HL-60 (cell line): ENCODE measurements at regions not wholly inside any gene's neighbourhood (a gene's known extent, or its start where the extent isn't known, plus 50 kb on each side); places are given as distances from the start of the nearest gene placed in this dataset.

ENCODE experiments used
- POLR2AphosphoS5 ChIP-seq: IDR thresholded peaks from 2 replicates; pipeline ENCODE4 v1.6.1; 2012; ENCODE audit warnings: low read depth
- TF ChIP-seq, protein P1 (sequence below): IDR thresholded peaks from one replicate; pipeline ENCODE4 v1.5.1; 2011; ENCODE audit warnings: low read length, control low read depth, inconsistent platforms; ENCODE audit not compliant: insufficient read depth
- TF ChIP-seq, protein P2 (sequence below): IDR thresholded peaks from 2 replicates; pipeline ENCODE4 v1.6.1; 2012; ENCODE audit warnings: low read depth; ENCODE audit not compliant: insufficient replicate concordance

DNA sequence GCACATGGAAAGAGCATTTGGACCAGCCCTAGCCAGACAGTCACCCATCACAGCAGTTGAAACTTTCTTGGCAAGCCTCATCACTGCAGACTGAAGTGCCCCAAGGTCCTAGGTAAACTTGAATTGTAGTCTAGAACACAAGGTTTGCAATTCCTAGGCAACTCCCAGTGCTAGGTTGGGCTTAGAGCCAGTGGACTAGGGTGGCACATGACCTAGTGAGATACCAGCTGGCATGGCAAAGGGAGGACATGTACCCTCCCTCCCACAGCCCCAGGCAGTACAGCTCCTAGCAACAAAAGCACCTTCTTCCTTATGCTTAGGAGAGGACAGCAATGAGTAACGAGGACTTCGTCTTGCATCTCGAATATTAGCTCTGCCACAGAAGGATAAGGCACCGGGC is 889.5 kb downstream of the JRKL start:
- TF ChIP-seq, protein P1, sequence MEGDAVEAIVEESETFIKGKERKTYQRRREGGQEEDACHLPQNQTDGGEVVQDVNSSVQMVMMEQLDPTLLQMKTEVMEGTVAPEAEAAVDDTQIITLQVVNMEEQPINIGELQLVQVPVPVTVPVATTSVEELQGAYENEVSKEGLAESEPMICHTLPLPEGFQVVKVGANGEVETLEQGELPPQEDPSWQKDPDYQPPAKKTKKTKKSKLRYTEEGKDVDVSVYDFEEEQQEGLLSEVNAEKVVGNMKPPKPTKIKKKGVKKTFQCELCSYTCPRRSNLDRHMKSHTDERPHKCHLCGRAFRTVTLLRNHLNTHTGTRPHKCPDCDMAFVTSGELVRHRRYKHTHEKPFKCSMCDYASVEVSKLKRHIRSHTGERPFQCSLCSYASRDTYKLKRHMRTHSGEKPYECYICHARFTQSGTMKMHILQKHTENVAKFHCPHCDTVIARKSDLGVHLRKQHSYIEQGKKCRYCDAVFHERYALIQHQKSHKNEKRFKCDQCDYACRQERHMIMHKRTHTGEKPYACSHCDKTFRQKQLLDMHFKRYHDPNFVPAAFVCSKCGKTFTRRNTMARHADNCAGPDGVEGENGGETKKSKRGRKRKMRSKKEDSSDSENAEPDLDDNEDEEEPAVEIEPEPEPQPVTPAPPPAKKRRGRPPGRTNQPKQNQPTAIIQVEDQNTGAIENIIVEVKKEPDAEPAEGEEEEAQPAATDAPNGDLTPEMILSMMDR, result no peak
- TF ChIP-seq, protein P2, sequence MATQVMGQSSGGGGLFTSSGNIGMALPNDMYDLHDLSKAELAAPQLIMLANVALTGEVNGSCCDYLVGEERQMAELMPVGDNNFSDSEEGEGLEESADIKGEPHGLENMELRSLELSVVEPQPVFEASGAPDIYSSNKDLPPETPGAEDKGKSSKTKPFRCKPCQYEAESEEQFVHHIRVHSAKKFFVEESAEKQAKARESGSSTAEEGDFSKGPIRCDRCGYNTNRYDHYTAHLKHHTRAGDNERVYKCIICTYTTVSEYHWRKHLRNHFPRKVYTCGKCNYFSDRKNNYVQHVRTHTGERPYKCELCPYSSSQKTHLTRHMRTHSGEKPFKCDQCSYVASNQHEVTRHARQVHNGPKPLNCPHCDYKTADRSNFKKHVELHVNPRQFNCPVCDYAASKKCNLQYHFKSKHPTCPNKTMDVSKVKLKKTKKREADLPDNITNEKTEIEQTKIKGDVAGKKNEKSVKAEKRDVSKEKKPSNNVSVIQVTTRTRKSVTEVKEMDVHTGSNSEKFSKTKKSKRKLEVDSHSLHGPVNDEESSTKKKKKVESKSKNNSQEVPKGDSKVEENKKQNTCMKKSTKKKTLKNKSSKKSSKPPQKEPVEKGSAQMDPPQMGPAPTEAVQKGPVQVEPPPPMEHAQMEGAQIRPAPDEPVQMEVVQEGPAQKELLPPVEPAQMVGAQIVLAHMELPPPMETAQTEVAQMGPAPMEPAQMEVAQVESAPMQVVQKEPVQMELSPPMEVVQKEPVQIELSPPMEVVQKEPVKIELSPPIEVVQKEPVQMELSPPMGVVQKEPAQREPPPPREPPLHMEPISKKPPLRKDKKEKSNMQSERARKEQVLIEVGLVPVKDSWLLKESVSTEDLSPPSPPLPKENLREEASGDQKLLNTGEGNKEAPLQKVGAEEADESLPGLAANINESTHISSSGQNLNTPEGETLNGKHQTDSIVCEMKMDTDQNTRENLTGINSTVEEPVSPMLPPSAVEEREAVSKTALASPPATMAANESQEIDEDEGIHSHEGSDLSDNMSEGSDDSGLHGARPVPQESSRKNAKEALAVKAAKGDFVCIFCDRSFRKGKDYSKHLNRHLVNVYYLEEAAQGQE, result no peak
- no peak for TF ChIP-seq POLR2AphosphoS5
